NCI-H524 (cell line): ENCODE measurements at regions not wholly inside any gene's neighbourhood (a gene's known extent, or its start where the extent isn't known, plus 50 kb on each side); places are given as distances from the start of the nearest gene placed in this dataset.
A peak's percentile ranks its signal among the peaks of the same experiment; 100 is the strongest.

Source experiments
- DNase-seq, 2 experiments: peaks; one replicate each; lab custom pipeline; 2025; lab: John Stamatoyannopoulos, UW

DNA sequence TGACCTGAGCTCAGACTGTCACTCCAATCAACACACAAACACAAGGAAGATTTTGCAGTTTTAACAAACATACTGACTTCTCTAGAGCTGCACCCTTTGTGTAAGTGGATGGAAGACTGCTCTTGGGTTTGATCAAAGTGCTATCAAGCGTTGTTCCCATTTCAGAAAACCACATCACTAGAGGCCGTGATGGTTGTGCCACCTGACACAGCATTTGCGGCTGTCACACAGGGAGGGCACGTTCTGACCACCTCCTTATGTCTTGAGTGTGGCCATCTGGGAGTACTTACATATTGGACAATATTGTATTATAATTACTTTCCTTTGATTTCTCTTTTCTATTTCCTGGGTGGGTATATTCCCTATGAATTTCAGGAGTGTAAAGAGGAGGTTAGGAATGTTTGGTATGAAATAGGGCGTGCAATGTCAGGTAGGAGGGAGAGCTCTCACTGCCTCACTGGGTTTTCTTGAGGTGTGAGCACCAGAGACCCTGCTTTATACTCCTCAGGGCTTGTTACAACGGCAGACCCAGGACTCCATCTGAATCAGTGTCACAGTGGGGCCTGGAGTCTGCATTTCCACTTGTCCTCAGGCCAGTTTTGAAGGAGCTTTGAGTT, 74.3 kb downstream of the SYNE3 start:
- no peak for DNase-seq

DNA sequence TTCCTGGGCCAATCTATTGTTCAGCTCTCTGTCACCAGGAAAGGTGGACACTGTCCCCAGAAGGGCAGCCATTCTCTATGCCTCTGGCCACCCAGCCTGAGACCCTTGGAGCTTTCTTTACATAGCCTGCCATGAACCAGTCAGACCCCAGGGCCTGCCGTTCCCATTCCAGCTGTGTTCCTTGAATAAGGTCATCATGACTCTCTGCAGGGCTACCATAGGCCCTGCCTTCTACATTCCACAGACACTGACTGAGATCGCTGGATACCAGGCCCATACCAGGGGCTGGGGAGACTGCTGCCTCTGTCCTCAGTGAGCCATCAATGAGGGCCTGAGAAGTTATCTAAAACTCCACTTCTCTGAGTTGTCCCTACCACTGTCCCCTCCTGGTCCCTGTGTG, 75.5 kb downstream of the SYNE3 start:
- DNase-seq, result no peak

DNA sequence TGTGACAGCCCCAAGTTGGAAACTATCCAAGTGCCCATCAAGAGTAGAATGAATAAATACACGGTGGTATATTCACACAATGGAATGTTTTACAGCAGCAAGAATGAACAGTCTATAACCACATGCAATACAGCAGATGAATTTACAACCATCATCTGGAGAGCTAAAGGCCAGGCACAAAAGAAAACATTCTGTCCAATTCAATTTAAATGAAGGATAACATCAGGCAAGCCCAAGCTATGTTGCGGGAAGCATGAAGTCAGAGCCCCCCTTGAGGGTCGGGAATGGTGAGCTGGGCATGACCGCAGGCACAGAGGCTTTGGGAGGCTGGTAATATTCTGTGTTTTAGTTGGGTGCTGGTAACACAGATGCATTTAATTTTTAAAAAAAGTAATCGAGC, 76.0 kb downstream of the SYNE3 start:
- no peak for DNase-seq

DNA sequence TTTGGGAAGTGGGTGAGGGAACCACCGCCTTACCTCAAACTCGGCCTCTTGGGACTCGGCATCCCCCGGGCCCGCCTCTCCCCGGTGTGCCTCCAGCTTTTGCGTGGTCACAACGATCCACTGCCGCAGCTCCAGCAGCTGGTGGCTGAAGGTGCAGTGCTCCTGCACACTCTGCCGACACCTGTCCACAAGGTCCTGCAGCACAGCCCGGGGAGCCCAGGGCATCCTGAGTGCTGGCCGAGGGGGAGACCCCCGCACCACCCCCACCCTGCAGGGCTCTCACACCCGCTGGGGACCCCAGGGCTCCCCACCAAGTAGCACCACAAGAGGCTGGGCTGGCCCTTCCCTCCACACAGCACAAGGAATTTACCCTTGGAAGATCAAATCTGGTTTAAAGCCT, 76.6 kb downstream of the SYNE3 start:
- DNase-seq, result no peak

DNA sequence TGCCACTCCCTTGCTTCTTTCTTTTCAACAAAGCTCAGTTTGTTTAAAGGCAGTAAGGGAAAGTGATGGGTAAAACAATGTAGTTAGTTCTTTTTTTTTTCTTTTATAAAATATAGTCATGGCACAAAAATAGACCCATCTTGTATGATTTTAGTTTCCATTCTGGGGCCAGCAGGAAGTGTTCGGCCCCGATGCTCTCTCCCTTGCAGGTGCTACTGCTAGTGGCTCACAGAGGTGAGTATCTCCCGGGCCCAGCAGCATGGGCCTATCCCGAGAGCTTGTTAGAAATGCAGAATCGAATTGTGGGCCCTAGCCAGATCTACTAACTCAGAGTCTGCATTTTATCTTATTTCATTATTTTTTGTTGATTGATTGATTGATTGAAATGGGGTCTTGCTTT, 78.7 kb downstream of the SYNE3 start:
- no peak for DNase-seq

DNA sequence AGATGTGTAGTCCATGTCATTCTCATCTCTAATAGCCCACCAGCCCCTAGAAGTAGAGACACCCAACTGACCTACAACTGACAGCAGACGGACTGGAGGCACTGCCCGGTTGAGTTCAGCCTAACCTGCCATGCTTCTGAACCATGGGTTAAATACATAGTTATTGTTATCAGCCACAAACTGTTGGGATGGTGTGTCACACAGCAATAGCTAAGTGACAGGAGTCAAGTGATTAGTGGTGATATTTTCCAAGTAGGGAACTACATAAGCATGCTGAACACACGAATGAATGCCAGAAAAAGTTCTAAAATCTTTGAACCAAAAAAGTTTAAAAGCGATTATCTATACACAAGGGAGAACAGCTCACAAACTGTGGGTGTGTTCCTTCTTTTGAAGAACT, 80.1 kb downstream of the SYNE3 start:
- DNase-seq, result no peak

DNA sequence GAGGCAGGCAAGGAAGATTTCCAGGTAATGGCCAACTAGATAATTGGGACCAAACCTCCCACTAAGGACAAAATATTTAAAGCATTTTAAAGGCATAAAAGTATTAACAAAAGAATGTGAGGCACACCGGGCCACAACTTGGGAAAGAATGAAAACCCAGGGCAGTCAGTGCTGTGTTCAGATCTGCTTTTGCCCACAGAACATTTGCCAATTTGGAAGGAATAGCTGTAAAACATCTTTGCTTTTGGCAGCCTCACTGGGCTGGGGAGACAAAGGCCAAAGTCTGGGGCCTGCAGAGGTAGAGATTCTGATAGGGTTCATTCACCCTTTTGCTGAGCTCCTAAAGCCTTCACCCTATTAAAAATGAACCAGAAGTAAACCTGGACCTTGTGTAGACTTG, 82.3 kb downstream of the SYNE3 start:
- no peak for DNase-seq

DNA sequence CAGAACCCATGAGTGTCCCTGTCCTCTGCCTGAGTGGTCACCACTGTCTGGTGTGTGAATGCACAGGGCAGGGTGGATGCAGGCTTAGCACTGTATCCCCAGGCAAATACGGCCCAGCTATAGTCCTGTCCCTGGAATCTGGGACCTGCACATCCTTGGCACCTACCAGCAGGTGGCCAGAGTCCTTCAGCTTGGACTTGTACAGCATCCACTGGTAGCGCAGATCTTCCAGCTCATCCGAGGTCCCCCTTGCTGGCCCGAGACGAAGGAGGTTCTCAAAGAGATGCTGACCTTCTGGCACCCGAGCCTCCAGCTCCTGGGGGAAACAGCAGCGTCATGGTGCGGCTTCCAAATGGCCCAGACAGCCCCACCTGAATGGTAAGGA, 83.4 kb downstream of the SYNE3 start:
- peak in 1 of 2 experiments; percentile 24 for DNase-seq

DNA sequence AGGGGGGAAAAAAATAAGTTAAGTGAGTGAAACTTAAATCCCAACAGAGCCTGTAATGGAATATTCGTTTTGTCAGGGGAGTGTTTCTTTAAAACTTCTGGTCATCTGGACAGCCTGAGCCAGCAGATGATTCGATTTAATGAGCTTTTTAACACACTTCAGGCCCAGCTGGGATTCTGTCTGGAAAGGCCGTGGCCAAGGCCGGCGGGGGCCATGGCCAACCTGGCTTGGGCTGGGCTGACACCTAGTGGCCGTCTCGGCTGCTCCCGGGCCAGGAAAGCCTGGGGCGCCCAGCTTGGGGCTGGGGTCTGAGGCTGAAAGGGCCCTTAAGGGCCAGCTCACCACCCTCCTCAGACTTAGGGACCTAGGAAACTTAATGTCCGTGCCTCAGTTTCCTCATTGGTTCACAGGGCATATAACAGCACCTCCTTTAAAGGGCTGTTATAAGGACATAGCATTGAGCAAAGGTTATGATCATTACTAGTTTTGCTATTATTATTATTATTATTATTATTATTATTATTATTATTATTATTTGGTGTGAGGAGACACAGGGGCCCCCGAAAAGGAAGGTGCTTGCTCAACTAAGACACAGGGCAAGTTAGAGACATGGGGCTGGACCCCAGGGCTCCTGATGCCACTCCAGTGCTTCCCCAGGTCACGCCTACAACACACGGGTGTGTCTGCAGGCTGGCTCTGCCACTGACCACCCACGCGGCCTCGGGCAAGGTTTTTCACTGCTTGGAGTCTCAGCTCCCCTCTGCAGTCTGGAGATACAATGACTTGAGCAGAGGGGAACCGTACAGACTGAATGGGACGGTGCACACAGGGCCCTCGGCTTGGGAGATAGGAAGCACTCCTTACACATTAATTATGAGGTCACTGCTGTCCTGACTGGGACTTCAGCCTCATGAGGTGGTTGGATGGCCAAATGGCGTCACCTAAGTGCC, 84.0 kb downstream of the SYNE3 start:
- peak; percentile 84 to 95 for DNase-seq

DNA sequence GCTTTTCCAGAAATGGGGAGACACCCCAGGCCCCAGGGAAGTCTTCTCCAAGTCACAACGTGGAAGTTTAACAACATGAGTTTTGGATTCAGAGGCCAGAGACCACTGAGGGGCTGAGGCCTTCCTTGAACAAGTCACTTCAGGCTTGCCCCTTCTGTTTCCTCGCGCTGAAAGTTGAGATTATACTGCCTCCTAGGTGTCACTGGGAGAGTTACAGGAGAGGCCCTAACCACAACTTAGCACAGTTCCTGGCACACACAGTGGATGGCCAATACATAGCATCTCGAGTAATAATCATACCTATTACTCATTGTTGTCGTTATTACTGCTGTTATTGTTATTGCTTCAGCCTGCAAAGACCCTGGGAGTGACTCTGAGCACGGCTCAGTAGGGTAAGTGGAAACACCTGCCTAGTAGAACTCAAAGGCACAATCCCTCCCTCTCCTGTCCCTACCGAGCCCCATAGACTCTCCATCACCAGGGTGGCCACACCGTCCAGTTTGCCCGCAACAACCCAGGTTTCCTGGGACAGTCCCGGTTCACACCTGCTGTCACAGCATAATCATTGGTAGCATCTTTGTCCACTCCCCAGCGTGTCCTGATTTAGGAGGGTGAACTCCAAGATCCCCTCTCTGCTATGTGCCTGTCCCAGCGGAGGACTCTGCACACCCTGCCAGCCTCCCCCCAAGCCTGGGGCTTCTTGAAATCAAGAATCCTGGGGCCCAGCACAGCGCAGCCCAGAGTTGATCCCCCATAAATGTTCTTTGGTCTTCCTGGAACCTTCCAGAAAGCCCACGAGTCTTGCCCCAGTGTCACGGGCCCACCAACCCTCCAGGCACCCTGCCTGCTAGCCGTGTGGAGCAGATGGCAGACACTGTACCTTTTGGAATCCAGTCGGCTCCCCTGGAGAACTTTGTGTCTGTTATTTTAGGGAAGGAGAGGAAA, 85.0 kb downstream of the SYNE3 start:
- peak; percentile 43 to 64 for DNase-seq

DNA sequence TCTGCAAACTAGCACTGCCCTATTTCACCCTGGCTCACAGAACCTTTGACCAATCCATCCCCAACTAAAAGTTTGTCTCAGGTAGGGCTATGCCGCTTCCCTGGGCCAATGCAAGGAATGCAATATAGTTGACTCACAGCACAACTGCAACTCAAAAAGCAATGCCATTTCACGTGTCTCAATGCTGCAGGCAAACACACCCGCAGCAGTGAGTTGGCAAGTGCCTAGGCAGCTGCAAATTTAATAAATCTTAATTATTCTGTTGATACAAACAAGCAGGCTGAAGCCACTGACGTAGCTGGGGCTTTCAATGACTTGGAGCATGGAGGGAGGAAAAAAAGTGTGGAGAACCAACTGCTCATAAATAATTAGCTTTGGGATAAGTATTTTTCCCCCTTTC, 87.9 kb downstream of the SYNE3 start:
- DNase-seq, result no peak

DNA sequence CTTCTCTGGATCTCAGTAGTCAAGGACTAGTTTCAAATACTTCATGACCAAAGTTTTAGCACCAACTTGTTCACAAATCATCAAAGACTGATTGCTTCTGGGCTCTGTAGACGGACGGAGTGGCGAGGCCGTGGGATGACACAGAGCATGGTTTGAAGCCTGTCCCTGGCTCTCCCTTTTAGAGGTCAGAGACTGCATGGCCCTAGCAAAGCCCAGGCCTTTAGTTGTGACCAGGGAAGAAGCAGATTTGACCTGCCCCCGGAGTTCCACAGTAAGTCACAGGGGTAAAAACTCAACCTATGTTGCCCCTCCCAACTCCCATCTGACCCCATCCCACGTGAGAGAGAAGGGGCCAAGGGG, 90.4 kb downstream of the SYNE3 start:
- DNase-seq, result no peak

DNA sequence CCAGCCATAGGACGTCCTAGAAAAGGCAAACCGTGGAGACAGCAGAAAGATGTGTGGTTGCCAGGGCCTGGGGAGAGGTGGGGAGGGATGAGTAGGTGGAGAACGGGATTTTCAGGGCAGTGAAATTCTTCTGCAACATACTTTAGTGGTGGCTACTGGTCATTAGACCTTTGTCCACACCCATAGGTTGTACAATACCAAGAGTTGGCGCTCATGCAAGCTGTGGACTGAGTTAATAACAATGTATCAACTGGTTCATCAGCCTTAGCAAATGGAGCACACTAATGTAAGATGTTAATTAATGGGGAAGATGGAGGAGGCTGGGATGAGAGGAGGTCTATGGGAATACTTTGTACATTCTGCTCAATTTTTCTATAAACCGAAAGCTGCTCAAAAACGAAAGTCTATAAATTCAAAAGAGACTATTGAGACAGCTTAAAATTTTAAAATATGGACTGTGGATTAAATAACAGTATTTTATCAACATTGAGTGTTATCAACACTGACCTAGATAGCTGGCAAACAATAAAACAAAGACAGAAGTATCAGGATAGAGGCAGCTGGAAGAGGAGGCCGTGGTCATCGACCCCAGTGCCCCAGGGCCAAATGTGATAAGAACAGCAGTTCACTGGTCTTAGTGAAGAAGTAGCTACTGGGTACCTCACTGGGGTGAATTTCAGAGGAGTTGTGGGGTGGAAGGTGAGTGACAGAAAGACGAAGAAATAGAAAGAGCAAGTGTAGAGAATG, 90.9 kb downstream of the SYNE3 start:
- no peak for DNase-seq

DNA sequence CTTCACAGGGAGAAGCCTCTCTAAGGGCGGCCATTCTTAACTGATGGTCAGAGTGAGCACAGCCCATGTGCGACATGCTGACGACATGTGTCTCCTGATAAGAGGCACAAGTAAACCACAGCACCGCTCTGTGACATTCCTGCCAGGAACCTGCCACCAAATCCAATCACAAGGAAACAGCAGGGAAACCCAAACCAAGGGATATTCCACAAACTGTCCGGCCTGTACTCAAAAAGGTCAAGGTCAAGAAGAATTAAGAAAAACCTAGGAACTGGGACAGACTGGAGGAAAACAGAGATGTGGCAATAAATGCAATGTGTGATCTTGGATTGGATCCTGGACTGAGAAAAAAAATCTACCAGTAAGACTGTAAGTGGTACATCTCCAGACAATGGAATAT, 91.9 kb downstream of the SYNE3 start:
- DNase-seq, result no peak

DNA sequence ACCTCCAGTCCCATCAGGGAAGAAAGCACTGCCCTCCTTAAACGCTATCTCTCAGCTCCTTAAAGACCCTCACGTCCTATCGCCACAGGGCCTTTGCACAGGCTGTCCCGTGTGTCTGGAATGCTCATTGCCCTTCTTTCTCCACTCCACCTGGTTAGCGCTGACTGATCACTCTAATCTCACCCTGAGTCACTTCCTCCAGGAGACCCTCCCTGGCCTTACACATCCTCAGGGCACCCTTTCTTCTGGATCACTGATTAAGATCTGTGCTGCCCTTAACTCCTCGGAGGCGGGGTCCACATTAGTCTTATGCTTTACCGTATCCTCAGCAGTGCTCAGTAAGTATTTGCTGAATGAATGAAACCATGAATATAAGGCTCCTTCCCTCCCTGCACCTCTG, 94.7 kb downstream of the SYNE3 start:
- DNase-seq, result no peak

DNA sequence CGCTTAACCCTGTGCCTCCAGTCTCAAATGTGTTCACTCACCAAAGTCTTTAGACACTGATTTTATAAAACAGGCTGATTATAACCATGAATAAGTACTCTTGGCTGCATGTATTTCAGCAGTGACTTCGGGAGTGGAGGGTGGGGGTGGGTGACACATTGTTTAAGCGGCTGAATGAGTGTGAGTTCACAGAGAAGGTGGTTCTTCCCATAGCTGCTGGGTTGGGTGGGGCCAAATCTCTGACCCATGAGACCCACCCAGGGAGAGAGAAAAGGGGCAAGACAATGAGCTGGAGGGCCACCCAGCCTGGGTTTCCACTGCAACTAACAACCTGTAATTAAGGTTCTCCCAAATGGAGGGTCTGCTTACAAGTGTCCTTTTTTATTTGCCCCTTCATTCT, 96.4 kb downstream of the SYNE3 start:
- no peak for DNase-seq

DNA sequence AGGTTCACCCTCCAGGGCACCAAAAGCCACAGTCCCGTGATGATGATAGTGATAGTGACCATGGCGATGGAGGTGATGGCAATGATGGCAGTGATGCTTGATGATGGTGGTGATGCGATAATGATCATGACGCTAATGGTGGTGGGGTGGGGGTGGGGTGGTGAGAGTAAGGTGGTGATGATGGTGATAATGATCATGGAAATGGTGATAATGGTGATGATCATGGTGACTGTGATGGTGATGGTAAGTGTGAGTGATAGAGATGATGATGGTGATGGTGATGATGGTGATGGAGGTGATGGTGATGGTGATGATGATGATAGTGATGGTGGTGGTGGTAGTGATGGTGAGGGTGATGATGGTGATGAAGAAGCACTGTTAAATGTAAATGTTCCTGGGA, 96.9 kb downstream of the SYNE3 start:
- no peak for DNase-seq

DNA sequence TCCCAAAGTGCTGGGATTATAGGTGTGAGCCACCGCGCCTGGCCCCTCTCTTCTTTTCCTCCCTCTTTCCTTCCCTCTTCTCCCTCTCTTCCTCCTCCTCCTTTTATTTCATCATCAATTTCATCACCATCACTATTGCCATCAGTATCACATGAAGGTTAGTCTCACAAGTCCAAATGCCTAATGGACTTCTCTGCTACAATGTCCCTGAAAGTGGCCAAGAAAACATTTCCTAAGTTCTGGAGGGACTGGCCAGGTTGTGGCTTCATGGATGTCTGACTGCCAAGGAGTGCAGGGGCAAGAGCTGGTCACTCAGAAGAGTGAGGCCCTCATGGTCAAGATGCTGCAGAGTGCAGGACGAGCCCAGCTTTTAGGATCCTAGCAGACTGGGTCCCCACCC, 97.6 kb downstream of the SYNE3 start:
- no peak for DNase-seq

DNA sequence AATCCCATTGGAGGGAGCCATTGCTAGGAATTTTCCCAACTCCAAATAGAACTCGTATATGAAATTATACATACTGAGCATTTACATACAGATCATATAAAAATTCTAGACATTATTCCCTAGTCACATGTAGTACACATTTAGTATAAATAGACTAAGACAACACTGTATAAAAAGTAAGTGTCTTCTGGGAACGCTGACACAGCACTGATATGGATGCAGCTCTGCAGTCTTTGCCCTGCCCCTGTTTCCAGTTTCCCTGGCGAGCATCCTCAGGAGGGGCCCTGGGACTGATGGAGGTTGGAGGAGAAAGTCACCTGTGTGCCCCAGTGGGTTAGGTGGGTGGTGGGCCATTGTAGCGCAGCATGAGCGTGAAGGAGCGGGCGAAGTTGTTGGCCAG, 97.8 kb upstream of the CLMN start:
- no peak for DNase-seq

DNA sequence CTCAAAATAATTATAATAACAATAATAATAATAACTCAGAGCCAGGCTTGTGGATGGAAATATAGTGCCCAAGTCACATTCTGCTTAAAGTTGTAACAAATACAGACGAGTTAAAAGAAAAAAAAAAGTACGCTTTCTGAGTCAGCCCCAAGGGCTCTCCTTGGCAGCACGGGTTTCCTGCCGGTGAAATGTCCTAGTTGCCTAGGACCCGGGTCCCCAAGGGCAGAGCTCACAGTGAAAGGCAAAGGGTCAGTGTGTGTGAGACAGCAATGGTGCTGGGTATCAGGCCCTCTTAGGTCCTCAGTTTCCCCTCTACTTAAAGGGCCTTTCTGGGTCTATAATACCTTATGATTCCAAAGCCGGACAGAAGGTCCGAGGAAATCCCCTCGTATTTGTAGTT, 96.3 kb upstream of the CLMN start:
- no peak for DNase-seq

DNA sequence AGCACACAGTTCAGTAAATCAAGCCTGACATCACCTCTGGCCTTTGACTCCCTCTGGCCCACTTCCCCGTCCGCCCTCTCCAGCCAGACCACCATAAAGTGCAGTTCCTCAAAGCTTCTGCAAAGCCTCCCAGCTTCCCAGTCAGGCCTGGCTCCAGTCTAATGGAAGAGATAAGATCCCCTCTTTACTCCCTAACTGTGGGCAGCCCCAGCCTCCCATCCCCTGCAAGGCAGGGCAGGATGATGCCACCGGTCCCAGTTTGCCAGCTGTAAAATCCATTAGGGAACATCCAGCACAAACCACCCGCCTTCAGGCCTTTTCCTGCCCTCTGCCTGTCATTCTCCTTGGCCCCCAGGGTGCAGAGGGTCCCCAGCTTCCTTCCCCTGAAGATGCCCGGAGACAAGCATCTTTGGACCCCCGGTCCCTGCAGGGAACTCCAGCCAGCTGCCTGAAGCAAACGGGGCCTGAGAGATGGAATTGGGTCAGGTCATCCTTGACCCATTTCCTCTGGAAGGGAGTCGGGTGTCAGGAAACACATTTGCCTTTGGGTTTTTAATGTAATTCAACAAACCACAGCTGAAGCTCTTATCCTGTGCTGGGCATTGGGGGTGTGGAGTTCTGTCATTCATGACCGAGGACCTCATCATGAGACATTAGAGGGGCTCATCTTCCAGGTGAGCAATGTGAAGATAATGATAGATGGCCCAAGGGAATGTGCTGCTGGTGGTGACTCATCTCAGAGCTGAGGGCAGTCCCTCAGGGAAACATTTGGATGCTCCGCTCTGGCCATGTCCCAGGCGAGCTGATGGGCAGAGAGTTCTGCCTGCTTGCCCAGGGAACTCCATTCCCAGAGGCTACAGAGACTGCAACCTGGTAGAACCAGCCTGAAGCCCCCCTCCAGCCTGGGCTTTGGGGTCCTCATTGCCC, 93.8 kb upstream of the CLMN start:
- no peak for DNase-seq
